ENCODE measurements at regions not wholly inside any gene's neighbourhood (a gene's known extent, or its start where the extent isn't known, plus 50 kb on each side); places are given as distances from the start of the nearest gene placed in this dataset.
A peak's percentile ranks its signal among the peaks of the same experiment; 100 is the strongest.

GRCh38 chr21:24127651-24128050 lies 1479.6 kb downstream of the MRPL39 start:
- Histone ChIP-seq H3K27me3 (ENCODE audit: control insufficient read depth in 2 of 2, insufficient read depth in 2 of 2, low read length in 2 of 2) (no peaks in the 10 kb centered on the region), H3K4me1 (ENCODE audit: control insufficient read depth, extremely low read depth, insufficient read depth, low read length) (no peaks in the 10 kb centered on the region), H2AFZ (ENCODE audit: low read depth, low read length) (no peak overlapping the region), H3K9ac (replicated peaks; ENCODE audit: extremely low read depth, insufficient read depth, low read length) (no peak overlapping the region), H3K36me3 (ENCODE audit: control insufficient read depth in 2 of 2, extremely low read depth in 1 of 2, insufficient read depth in 2 of 2, low read length in 2 of 2) (no peaks in the 10 kb centered on the region), H3K9me3 (replicated peaks; ENCODE audit: control insufficient read depth, insufficient read depth, low read length) (no peaks in the 10 kb centered on the region), H3K79me2 (ENCODE audit: control insufficient read depth, insufficient read depth, low read length) (no peaks in the 10 kb centered on the region), H3K4me2 (ENCODE audit: insufficient read depth, low read length) (no peak overlapping the region), H4K20me1 (replicated peaks; ENCODE audit: control insufficient read depth, extremely low read depth, insufficient read depth, low read length) (no peaks in the 10 kb centered on the region), H3K9me1 (replicated peaks; ENCODE audit: control insufficient read depth, extremely low read depth, insufficient read depth, low read length) (no peaks in the 10 kb centered on the region), H3K4me3 (replicated peaks in 1 of 3; ENCODE audit: insufficient read depth in 1 of 3, low read depth in 1 of 3, low read length in 3 of 3) (no peak overlapping the region), H3K27ac (ENCODE audit: insufficient read depth, low read depth, low read length) (no peak overlapping the region)
- ChIA-PET POLR2A (no interaction called here), CTCF (no interaction called here)
- intact Hi-C loops (cut with micrococcal nuclease), result no loop called here
- DNase-seq (ENCODE audit: low read depth, low spot score) (no peak), FAIRE-seq (peak; percentile 4)
- TF ChIP-seq JUN (IDR thresholded peaks at IDR 0.05; ENCODE audit: borderline replicate concordance, insufficient read depth, insufficient read length, low read depth) (no peak), CTCF (IDR thresholded peaks at IDR 0.05; ENCODE audit: extremely low read depth in 1 of 2, insufficient read depth in 1 of 2, low read depth in 1 of 2, low read length in 2 of 2) (no peak), GATA2 (IDR thresholded peaks at IDR 0.05; ENCODE audit: insufficient read depth, insufficient read length, low read depth, low read length) (no peak), MYC (IDR thresholded peaks at IDR 0.05; ENCODE audit: low read depth, low read length) (no peak), EZH2 (IDR thresholded peaks at IDR 0.05; ENCODE audit: borderline replicate concordance, low read depth, low read length, severe bottlenecking) (no peak), POLR2A (IDR thresholded peaks at IDR 0.05; ENCODE audit: low read depth, low read length) (no peak), FOS (IDR thresholded peaks at IDR 0.05; ENCODE audit: borderline replicate concordance, insufficient read depth, low read length) (no peak), MAX (IDR thresholded peaks at IDR 0.05; ENCODE audit: insufficient read depth, insufficient read length) (no peak), POLR2AphosphoS5 (IDR thresholded peaks at IDR 0.05; ENCODE audit: insufficient read depth, low read depth, low read length) (no peak)
- BruUV-seq (replicated peaks), result no TSS peak
- dilution Hi-C loops (cut with MboI; ENCODE audit: extremely low pct_ligation_motif_present, low sequenced_read_pairs), result no loop called here

All from endothelial cell of umbilical vein (primary cell).